Fibroblast of upper back skin (primary cell): ENCODE measurements at regions not wholly inside any gene's neighbourhood (a gene's known extent, or its start where the extent isn't known, plus 50 kb on each side); places are given as distances from the start of the nearest gene placed in this dataset.

Experiments used
- DNase-seq: peaks from one replicate; pipeline ENCODE4 v3.0.0-alpha.2; 2013

DNA sequence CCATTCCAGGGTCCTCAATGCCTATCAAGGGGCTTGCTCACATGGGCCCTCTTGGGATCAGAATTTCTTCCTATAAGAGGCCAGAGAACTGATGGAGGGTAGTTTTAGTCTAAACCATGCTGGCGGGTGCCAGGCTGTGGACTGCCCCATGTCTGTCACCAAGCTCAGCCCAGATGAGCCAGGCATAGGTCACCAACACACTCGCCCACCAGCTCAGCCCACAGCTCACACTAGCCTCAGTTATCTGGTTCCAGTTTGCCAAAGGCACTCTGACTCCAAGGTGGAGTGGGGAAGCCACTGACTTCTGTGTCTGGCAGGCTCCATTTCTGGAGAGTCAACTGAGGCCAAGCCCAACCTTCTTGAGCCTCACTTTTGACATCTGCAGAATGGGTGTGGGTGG lies 50.7 kb upstream of the INSYN1 start:
- DNase-seq = no peak

DNA sequence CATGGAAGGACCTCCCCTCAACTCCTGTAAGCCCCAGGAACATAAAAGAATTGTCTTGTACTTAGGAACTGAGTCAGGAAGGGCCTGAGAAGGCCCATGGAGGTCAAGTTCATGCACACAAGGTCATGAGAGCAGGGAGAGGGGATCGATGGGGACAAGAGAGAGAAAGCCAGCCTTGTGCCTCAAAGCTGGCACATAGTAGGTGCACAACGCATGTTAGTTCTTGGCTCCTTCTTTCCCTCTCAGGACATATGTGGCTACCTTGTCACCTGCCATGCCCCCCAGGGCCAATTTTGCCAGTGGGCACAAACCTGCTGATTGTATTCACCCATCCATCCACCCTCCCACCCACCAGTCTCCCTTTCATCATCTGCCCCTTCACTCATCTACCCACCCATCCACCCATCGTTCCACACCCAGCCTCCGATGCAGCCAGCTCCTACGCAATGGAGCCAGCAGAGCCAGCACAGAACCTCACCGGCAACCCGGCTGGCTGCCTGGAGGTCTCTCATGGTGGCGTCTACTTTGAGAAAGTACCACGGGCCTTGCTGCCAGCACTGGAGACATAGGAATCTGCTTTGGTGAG lies 52.4 kb upstream of the INSYN1 start:
- no peak for DNase-seq

DNA sequence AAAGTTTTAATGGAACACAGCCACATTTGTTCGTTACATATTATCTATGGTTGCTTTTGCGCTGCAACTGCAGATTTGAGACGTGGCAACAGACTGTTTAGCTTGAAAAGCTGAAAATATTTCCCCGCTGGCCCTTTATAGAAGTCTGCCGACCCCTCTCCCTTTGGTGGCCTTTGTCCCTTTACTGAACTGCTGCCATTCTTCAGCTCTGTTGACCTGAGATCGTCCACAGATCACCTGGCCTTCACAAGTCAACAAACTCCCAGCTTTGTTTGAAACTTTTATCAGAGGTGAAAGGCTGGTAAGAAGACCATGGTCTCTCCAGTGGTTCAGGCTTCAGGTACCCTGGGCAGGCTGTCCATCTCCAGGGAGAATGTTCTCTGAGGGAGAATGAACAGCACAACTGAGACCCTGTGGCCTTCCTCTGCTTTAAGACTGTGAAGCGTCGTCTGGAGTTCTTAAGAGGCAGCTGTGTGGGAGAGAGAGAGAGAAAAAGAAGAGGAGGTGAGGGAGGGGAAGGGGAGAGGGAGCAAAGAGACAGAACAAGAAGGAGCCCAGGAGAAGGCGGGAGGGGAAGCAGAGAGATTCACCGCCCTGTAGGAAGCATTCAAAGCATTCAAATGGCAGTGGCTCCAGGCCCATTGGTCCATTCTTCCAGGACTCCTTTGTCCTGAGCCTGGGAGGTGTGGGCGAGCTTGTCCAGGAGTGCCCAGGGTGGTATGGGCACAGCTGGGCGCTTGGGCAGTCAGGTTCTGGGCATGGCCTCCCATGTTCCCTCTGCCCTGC lies 53.7 kb upstream of the INSYN1 start:
- no peak for DNase-seq

DNA sequence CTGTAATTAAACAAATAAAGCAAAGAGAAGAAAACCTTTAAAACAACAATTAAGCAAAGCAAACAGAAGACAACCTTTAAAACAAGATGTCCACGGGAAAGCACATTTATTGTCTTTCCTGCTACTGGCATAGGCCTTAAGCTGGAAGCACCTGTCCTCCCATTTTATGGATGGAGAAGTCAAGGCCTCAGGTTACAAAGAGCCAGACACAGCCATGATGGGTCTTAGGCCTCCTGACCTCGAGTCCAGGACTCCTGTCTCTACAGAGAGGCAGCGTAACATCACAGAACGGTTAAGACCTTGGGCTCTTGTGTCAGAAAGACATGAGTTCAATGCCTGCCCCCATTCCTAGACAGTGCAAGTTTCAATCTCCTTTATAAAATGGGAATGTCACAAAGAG lies 54.7 kb upstream of the INSYN1 start:
- DNase-seq = no peak

DNA sequence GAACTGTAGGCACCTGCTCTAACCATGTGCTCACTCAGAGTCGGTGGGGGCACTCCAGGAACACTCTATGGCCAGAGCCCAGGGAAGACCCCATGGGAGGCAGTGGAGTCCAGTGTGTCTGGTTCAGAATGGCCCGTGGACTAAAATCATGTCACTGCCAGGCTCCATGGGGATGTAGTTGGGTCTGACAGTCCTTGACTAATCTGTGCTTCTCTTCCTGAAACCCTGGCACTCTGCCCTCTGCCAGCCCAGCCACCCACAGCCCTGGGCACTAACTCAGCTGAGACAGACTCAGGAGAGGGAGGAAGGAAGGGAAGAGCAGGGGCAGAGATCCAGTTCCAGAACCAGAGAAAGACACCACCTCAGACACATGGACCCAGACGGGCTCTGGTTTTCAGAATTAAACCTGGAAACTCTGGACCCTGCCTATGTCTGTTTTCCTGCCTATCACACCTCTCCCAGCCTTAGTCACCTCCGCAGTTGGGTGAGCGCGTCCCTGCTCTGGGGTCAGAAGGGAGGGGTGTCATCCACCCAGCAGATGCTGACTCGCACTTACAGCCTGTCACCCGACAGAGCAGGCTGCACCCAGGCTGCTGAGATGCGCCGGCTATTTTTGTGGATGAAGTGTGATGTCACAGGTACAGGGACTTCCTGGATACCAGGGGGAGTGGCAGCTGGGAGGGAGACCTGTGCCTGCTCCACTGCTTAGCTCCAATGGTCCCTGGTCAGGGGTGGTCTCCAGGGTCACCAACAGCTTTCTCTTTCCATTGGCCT lies 56.8 kb upstream of the INSYN1 start:
- DNase-seq = no peak

DNA sequence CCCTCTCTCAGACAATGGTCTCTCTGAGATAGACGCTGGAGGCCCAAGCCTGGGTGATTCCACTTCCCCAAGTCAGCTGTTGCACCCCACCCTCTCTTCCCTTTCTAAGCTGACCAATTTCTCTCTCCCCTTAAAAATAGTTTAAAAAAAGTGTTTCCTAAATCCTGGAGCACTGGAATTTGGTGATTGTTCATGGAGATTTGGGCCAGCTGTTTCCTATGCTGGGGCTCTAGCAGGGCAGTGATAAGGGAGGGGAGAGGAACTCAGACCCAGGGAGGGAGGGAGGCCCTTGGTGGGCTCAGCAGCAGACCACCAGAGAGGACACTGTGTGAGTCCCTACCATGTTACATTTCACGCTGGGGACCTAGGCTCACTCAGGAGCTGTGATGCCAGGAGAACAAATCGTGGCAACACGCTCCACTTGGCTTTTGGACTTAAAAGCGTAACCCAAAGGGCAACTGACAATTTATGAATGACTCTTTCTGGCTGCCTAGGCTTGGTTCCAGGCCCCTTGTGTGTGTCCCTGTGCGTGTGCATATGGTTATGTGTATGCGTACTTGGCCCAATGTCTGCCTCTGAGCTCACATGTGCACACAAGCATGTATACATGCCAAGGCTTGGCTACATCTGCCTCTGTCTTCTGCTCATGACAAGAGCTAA lies 59.8 kb upstream of the INSYN1 start:
- no peak for DNase-seq

DNA sequence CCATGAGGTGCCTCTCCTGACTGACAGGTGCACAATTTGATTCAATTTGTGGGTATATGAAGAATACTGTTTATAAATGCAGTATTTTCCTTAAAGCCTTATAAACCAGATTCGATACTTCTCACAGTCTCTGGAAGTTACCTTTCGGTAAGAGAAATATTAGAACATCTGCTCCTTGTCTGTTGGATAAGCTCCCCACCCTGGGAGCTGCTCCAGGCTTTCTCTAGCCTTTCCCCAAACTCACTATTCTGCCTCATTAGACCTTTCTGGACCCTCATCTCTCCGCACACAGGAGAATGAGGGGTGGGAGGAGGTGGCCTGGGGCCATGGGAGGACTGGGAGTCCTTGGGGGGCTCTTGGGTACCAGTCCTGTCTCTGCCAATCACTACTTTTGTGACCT lies 59.8 kb upstream of the TBC1D21 start:
- no peak for DNase-seq

DNA sequence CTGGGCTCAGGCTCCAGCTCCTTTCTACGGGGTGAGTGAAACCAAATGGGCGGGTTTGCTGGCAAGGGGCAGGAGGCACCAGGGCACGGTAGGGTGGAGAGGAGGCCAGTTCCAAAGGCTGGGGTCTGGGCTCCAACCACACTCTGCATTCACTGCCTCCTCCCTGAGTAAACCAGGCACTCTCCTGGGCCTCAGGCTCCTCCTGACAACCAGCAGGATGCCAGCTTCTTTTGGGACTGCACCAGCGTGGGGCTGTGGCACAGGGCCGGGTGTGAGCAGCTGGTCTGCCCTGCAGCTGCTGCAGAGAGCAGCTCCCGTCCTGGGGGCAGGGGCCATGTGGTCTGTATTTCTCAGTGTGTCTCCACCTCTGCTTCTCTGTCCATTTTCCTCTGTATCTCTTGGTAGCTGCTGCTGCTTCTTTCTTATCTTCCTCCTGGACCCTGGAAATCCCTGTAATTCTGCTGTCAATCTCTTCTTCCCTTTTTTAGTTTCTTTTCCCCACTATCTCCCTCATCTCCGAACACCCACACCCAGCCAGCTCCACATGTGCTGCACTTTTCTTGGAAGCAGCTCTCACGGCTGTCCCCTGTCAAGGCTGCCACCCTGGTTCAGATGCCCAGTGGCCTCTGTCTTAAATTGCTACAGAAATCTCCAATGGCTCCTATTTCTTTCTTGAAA lies 54.9 kb upstream of the TBC1D21 start:
- no peak for DNase-seq

DNA sequence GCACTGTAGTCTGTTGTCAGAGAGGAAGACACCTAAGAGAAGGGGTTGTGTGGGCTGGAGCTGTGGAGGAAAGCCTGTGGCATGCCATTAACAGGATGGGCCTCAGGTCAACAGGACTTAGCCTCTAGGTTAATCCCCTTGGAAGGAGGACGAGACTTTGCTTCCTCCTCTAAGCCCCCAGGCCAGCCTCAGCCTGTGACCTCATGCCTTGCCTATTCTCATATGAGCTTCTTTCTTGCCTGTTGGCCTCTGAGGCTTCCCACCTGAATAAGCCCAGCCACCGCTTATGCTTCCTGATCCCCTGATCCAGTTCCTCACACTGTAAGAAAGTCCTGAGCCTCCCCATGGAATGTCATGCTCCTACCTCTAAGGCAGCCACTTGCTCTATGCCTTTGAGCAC lies 52.2 kb upstream of the TBC1D21 start:
- no peak for DNase-seq

DNA sequence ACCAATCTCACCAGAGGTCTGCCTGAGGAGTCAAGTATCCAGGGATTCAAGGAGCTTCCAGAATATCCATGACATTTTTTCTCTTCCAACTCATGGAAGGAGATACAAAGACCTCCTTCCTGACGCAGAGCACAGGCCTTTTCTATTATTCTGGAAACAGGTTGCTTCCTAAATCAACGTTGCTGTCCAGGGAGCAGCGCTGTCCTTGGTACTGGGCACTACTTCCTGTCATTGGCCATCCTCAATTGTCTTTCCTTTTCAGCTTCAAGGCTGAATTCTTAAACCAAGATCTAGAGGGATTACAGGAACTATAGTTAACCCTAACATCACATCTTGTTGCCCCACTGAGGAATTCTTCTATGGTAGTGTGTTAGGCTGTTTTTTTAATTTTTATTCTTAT lies 50.4 kb upstream of the TBC1D21 start:
- peak; percentile 30 for DNase-seq
